ENCODE measurements at regions not wholly inside any gene's neighbourhood (a gene's known extent, or its start where the extent isn't known, plus 50 kb on each side); places are given as distances from the start of the nearest gene placed in this dataset.
"Not testable (repeated sequence)": the region's sequence is repeated elsewhere in the genome, so short reads cannot be mapped to it uniquely, and the experiment has no call there.

DNA sequence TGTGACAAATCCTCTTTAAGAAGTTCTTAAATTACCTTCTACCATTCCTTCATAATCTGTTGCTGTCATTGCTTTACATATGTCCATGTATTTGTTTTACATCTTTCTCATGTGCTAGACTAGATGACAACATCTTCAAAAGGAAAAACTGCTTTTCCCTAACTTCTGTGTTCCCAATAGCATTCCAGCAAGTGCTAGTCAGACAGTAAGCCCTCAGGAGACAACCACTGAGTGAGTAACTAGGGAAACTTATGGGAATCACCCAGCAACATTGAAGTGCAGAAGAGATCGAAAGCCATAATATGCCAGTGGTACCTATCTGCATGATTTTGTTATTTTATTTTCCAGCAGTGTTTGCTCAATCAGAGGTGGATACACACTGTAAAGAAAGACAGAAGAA lies 889.7 kb upstream of the API5 start:
- intact Hi-C loops (cut with DNase I; ENCODE audit: low total_unique reads), result no loop called here
- Histone ChIP-seq H3K27me3 (no peaks in the 10 kb centered on the region), H3K4me1 (no peaks in the 10 kb centered on the region), H3K9me3 (no peaks in the 10 kb centered on the region), H3K27ac (no peak overlapping the region), H3K36me3 (no peaks in the 10 kb centered on the region), H3K4me3 (no peak overlapping the region)
- TF ChIP-seq POLR2A (IDR thresholded peaks at IDR 0.05), result no peak
- TF ChIP-seq CTCF (IDR thresholded peaks at IDR 0.05), result no peak
- no peak for DNase-seq

DNA sequence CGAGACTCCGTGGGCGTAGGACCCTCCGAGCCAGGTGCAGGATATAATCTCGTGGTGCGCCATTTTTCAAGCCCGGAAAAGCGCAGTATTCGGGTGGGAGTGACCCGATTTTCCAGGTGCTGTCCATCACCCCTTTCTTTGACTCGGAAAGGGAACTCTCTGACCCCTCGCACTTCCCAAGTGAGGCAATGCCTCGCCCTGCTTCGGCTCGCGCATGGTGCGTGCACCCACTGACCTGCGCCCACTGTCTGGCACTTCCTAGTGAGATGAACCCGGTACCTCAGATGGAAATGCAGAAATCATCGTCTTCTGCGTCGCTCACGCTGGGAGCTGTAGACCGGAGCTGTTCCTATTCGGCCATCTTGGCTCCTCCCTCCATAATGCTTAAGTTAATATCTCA lies 876.9 kb upstream of the API5 start:
- H3K9me3 ChIP-seq; H3K27me3 ChIP-seq; H3K4me1 ChIP-seq; DNase-seq; H3K4me3 ChIP-seq; H3K27ac ChIP-seq; H3K36me3 ChIP-seq; intact Hi-C loops (cut with DNase I; ENCODE audit: low total_unique reads): not testable (repeated sequence)

GRCh38 chr11:42444406-42444805 lies 867.4 kb upstream of the API5 start:
- Histone ChIP-seq H3K4me1 (no peaks in the 10 kb centered on the region), H3K4me3 (no peak overlapping the region), H3K27me3 (no peaks in the 10 kb centered on the region), H3K27ac (no peak overlapping the region), H3K36me3 (no peaks in the 10 kb centered on the region), H3K9me3 (no peaks in the 10 kb centered on the region)
- TF ChIP-seq POLR2A (IDR thresholded peaks at IDR 0.05), result no peak
- TF ChIP-seq CTCF (IDR thresholded peaks at IDR 0.05), result no peak
- DNase-seq, result no peak
- intact Hi-C loops (cut with DNase I; ENCODE audit: low total_unique reads), result no loop called here

- no peaks in the 10 kb centered on the region for H3K9me3 ChIP-seq
- intact Hi-C loops (cut with DNase I; ENCODE audit: low total_unique reads), result no loop called here
- no peaks in the 10 kb centered on the region for H3K27me3 ChIP-seq
- no peak overlapping the region for H3K27ac ChIP-seq
- no peak overlapping the region for H3K4me3 ChIP-seq
- no peak for DNase-seq
- H3K4me1 ChIP-seq, result no peaks in the 10 kb centered on the region
- TF ChIP-seq CTCF (IDR thresholded peaks at IDR 0.05) (no peak), POLR2A (IDR thresholded peaks at IDR 0.05) (no peak)
- H3K36me3 ChIP-seq, result no peaks in the 10 kb centered on the region
These were observed 849.1 kb upstream of the API5 start for GRCh38 chr11:42462558-42463310.

- H3K4me1 ChIP-seq, result no peaks in the 10 kb centered on the region
- H3K27ac ChIP-seq, result no peak overlapping the region
- no peak for TF ChIP-seq POLR2A (IDR thresholded peaks at IDR 0.05)
- TF ChIP-seq CTCF (IDR thresholded peaks at IDR 0.05), result no peak
- no peaks in the 10 kb centered on the region for H3K27me3 ChIP-seq
- H3K36me3 ChIP-seq, result no peaks in the 10 kb centered on the region
- no peak for DNase-seq
- intact Hi-C loops (cut with DNase I; ENCODE audit: low total_unique reads), result no loop called here
- no peak overlapping the region for H3K4me3 ChIP-seq
- no peaks in the 10 kb centered on the region for H3K9me3 ChIP-seq
These were observed 846.2 kb upstream of the API5 start for GRCh38 chr11:42465623-42466022.

GRCh38 chr11:42473106-42473505 lies 838.7 kb upstream of the API5 start:
- H3K4me3 ChIP-seq, result no peak overlapping the region
- no peak overlapping the region for H3K27ac ChIP-seq
- no peak for DNase-seq
- no peaks in the 10 kb centered on the region for H3K9me3 ChIP-seq
- H3K27me3 ChIP-seq, result no peaks in the 10 kb centered on the region
- no peak for TF ChIP-seq CTCF (IDR thresholded peaks at IDR 0.05)
- TF ChIP-seq POLR2A (IDR thresholded peaks at IDR 0.05), result no peak
- no peaks in the 10 kb centered on the region for H3K36me3 ChIP-seq
- no peaks in the 10 kb centered on the region for H3K4me1 ChIP-seq
- intact Hi-C loops (cut with DNase I; ENCODE audit: low total_unique reads), result no loop called here

All from uterus (tissue), 3 donors.